PC-3 (cell line): ENCODE measurements at regions not wholly inside any gene's neighbourhood (a gene's known extent, or its start where the extent isn't known, plus 50 kb on each side); places are given as distances from the start of the nearest gene placed in this dataset.

Source experiments
- EZH2 ChIP-seq: fragments of 300-600 bp; sonication (generic); IDR thresholded peaks from one replicate; pipeline ENCODE4 v1.6.1; 2017; ENCODE audit warnings: antibody characterized with exemption, mild to moderate bottlenecking, low read length; ENCODE audit not compliant: unreplicated experiment
- TF ChIP-seq, protein P1 (sequence below): fragments of 300-600 bp; sonication (generic); conservative IDR thresholded peaks from 2 replicates; pipeline ENCODE4 v1.5.1; 2017; ENCODE audit warnings: antibody characterized with exemption, low read depth, mild to moderate bottlenecking, low read length

DNA sequence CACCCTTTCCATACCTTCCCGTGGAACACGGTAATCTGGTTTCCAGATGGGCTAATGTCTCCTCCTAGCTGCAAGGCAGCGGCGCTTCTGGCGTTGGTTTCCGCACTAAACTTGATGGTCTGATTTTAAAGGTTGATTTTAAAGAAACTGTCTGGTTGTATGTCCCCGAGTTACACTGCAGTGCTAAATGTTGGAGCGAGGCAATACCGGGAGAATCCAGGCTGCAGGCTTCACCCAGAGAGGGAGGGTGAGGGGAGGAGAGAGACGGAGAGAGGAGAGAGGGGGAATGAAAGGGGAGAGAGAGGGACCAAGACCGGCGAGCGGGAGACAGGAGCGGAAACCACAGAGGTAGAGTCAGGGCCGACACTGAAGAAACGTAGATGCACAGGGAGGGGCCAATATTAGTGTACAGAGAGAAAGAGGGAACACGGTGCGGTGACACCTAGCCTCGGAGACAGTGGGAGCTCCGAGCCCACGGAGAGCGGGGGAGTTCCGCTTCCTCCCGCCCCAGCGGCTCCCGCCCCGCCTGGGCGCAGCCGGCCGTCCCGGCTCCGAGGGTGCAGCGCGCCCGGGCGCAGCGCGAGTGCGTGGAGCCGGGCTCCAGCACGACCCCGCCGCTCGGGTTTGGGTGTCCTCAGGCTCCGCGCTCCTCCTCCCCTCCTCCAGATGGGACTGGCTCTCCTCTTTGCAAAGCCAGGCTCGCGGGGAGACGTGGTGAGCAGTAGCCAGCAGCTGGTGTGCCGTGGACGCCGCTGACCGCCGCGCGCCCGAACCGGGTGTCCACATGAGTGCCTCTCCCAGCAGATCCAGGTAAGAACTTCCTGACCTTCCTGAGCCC, 71.9 kb upstream of the GRAMD1B start:
- TF ChIP-seq, protein P1, sequence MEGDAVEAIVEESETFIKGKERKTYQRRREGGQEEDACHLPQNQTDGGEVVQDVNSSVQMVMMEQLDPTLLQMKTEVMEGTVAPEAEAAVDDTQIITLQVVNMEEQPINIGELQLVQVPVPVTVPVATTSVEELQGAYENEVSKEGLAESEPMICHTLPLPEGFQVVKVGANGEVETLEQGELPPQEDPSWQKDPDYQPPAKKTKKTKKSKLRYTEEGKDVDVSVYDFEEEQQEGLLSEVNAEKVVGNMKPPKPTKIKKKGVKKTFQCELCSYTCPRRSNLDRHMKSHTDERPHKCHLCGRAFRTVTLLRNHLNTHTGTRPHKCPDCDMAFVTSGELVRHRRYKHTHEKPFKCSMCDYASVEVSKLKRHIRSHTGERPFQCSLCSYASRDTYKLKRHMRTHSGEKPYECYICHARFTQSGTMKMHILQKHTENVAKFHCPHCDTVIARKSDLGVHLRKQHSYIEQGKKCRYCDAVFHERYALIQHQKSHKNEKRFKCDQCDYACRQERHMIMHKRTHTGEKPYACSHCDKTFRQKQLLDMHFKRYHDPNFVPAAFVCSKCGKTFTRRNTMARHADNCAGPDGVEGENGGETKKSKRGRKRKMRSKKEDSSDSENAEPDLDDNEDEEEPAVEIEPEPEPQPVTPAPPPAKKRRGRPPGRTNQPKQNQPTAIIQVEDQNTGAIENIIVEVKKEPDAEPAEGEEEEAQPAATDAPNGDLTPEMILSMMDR: peak; percentile 39; the same call in 1 of the 2 replicates
- TF ChIP-seq EZH2: no peak
